ENCODE measurements at regions not wholly inside any gene's neighbourhood (a gene's known extent, or its start where the extent isn't known, plus 50 kb on each side); places are given as distances from the start of the nearest gene placed in this dataset.

GRCh38 chr3:59621037-59621436 is 571.2 kb upstream of the CFAP20DC start:
- H3K4me1 ChIP-seq (ENCODE audit: insufficient read depth) = no peaks in the 10 kb centered on the region
- H3K4me3 ChIP-seq (ENCODE audit: low read depth, low read length) = no peak overlapping the region
- DNase-seq (ENCODE audit: extremely low spot score) = no peak
- 82% methylated on average over 3 of the region's 3 CpGs for WGBS
- no peaks in the 10 kb centered on the region for H3K36me3 ChIP-seq (ENCODE audit: insufficient read depth)
- no peak overlapping the region for H3K27ac ChIP-seq (ENCODE audit: low read depth)

DNA sequence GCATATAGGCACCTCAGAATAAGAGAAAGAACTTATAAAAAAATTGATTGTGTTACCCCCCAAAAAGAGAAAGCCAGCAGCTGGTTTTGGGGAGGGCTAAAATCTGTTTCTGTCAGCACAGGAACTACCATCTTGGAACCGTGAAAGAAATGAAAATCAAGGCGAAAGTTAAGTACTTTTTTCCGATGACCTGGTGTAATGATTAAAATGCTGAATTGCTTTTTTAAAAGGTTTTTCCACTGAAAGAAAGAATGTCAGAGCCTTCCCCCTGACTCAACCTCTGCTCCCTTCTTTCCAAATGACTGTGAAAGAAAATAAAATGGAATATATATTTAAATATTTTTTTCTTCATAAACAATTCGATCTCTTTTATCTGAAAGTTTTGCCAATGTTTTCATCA is 570.5 kb upstream of the CFAP20DC start:
- Histone ChIP-seq H3K27ac (ENCODE audit: low read depth) (no peak overlapping the region), H3K4me1 (ENCODE audit: insufficient read depth) (no peaks in the 10 kb centered on the region), H3K4me3 (ENCODE audit: low read depth, low read length) (no peak overlapping the region), H3K36me3 (ENCODE audit: insufficient read depth) (no peaks in the 10 kb centered on the region)
- 68% methylated on average over 4 of the region's 4 CpGs for WGBS
- no peak for DNase-seq (ENCODE audit: extremely low spot score)

DNA sequence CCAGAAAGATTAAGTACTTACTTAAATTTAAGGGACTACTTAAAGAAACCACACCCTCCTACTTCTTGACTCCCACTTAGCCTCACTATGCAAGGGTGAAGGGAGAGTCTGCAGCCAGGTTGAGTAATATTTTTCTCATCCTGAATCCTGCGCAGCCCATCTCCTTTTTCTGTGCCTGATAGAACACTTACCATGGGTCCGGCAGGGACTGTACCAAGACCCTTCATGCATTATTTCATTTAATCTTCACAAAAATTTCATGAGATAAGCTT is 562.6 kb upstream of the CFAP20DC start:
- H3K36me3 ChIP-seq (ENCODE audit: insufficient read depth) = no peaks in the 10 kb centered on the region
- H3K27ac ChIP-seq (ENCODE audit: low read depth) = no peak overlapping the region
- 98% methylated on average over 2 of the region's 2 CpGs for WGBS
- no peak overlapping the region for H3K4me3 ChIP-seq (ENCODE audit: low read depth, low read length)
- no peaks in the 10 kb centered on the region for H3K4me1 ChIP-seq (ENCODE audit: insufficient read depth)
- DNase-seq (ENCODE audit: extremely low spot score) = no peak

DNA sequence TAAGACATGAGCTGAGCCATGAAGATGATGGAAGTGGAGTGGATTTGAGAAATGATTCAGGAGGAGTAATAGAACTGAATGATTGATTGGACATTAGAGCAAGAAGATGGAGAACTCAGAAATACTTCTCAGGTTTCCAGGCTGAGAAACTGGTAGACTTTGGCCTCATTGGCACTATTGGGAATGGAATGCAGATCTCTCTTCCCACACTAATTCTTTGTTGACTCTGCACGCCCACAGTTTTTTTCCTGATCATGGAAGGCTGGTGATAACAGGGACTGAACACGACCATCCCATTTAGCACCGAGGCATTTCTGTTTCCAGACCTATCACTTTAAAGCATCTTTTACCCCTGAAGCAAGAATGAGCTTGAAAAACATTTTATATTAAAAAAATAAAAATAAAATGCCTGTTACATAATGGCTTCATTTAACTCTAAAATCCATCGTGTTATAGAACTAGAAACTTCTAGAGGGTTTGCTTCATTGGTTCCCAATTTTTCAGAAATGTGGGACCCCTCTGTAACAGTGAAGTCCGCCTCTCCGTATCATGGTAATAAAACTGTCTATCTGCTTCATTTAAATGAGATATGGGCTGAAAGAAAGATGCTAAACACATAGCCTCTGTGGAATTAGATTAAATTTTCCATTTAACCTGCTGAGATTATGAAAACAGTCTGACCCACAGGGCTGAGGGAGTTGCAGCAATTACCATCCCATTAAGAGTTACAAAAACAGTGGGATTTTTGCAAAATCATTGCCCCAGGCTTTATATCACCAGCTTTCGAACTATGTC is 562.0 kb upstream of the CFAP20DC start:
- Histone ChIP-seq H3K27ac (ENCODE audit: low read depth) (no peak overlapping the region), H3K36me3 (ENCODE audit: insufficient read depth) (no peaks in the 10 kb centered on the region), H3K4me1 (ENCODE audit: insufficient read depth) (no peaks in the 10 kb centered on the region), H3K4me3 (ENCODE audit: low read depth, low read length) (no peak overlapping the region)
- WGBS = 88% methylated on average over 7 of the region's 7 CpGs
- DNase-seq (ENCODE audit: extremely low spot score) = no peak

GRCh38 chr3:59609657-59610348 is 560.0 kb upstream of the CFAP20DC start:
- H3K4me1 ChIP-seq (ENCODE audit: insufficient read depth) = no peaks in the 10 kb centered on the region
- 72% methylated on average over 6 of the region's 6 CpGs for WGBS
- no peak overlapping the region for H3K4me3 ChIP-seq (ENCODE audit: low read depth, low read length)
- DNase-seq (ENCODE audit: extremely low spot score) = no peak
- no peaks in the 10 kb centered on the region for H3K36me3 ChIP-seq (ENCODE audit: insufficient read depth)
- H3K27ac ChIP-seq (ENCODE audit: low read depth) = no peak overlapping the region

DNA sequence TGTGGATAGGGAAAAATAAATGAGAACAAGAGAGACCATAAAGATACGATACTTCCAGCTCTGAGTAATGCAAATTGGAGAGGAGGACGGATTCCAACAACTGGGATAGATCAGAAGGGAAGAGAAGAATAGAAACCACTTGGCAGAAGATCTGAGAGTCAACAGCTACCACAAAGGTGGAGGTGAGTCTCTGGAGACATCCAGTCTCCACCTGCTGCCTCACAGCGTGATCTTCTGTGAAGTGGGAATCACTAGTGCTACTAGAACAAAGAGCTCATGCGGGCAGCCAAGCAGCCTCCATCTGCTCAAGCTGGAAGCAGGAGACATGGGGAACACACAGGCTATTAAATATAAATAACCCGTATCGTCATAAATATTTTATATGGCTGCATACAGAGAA is 558.5 kb upstream of the CFAP20DC start:
- Histone ChIP-seq H3K4me3 (ENCODE audit: low read depth, low read length) (no peak overlapping the region), H3K4me1 (ENCODE audit: insufficient read depth) (no peaks in the 10 kb centered on the region), H3K36me3 (ENCODE audit: insufficient read depth) (no peaks in the 10 kb centered on the region), H3K27ac (ENCODE audit: low read depth) (no peak overlapping the region)
- 94% methylated on average over 6 of the region's 6 CpGs for WGBS
- DNase-seq (ENCODE audit: extremely low spot score) = no peak

DNA sequence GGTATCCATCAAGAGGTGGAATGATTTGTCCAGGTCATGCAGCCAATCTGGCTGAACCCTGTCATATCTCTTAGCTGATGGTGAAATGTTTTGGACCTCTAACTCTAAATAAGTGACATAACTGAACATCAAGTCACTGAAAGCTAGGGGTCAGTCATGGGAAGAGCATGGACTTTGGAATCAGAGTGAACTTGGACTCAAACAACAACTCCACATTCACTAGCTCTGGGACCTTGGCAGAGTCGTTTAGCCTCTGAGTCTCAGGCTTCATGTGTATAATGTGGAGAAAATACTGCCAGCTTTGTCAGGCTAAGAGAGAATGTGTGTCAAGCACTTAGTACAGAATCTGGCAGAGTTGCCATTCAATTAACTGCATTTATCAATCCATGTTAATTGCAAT is 557.8 kb upstream of the CFAP20DC start:
- H3K36me3 ChIP-seq (ENCODE audit: insufficient read depth) = no peaks in the 10 kb centered on the region
- H3K4me3 ChIP-seq (ENCODE audit: low read depth, low read length) = no peak overlapping the region
- no peaks in the 10 kb centered on the region for H3K4me1 ChIP-seq (ENCODE audit: insufficient read depth)
- no peak overlapping the region for H3K27ac ChIP-seq (ENCODE audit: low read depth)
- no peak for DNase-seq (ENCODE audit: extremely low spot score)
- 32% methylated on average over 1 of the region's 1 CpG for WGBS

GRCh38 chr3:59606638-59607266 is 556.9 kb upstream of the CFAP20DC start:
- Histone ChIP-seq H3K36me3 (ENCODE audit: insufficient read depth) (no peaks in the 10 kb centered on the region), H3K4me1 (ENCODE audit: insufficient read depth) (no peaks in the 10 kb centered on the region), H3K4me3 (ENCODE audit: low read depth, low read length) (no peak overlapping the region), H3K27ac (ENCODE audit: low read depth) (no peak overlapping the region)
- no peak for DNase-seq (ENCODE audit: extremely low spot score)
- WGBS = 59% methylated on average over 4 of the region's 4 CpGs

DNA sequence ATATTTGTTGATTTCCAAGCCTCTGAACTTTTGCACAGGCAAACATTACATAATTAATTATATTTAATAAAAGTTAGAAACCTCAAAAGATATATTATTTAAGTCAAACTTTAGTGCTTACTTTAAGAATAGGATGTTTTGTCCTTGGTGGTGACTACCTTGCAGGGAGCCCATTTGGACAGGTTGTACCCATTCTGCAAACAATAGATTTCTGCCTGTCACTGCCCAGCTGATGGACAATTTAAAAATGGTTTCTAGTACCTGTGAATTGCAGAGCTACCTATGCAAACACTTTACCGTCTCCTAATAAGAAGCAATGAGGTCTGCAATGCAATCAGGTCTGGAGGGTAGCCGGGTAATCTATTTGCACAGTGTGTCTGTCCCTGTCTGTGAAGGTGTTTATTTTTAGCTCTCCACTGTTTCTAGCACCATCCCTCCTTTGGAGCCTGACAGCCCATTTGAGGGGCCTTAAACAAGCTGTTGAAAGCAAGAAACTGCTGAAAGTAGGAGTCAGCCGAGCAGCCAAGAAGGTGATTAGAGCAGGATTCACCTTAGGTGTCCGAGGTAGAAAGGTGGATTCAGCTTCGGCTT is 556.2 kb upstream of the CFAP20DC start:
- Histone ChIP-seq H3K27ac (ENCODE audit: low read depth) (no peak overlapping the region), H3K4me3 (ENCODE audit: low read depth, low read length) (no peak overlapping the region), H3K36me3 (ENCODE audit: insufficient read depth) (no peaks in the 10 kb centered on the region), H3K4me1 (ENCODE audit: insufficient read depth) (no peaks in the 10 kb centered on the region)
- 92% methylated on average over 5 of the region's 5 CpGs for WGBS
- no peak for DNase-seq (ENCODE audit: extremely low spot score)

DNA sequence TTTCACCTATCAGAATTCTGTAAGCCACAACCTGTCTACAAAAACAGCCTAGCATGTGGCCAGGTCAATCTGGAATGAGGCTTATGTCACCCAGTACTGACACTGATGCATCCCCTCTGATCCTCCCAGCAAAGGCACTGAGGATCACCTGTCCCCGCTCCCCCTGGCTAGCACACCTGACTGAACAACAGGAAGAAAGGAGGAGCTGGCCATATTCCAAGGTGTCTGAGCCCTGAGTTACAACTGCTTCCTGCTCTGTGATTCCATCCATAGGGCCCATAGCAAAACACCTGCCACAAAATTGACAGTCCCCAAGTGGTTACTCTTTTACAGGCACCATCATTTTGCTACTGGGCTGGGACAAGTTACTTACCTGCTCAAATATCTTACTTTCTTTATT is 555.5 kb upstream of the CFAP20DC start:
- WGBS = 95% methylated on average over 1 of the region's 1 CpG
- no peak overlapping the region for H3K4me3 ChIP-seq (ENCODE audit: low read depth, low read length)
- DNase-seq (ENCODE audit: extremely low spot score) = no peak

DNA sequence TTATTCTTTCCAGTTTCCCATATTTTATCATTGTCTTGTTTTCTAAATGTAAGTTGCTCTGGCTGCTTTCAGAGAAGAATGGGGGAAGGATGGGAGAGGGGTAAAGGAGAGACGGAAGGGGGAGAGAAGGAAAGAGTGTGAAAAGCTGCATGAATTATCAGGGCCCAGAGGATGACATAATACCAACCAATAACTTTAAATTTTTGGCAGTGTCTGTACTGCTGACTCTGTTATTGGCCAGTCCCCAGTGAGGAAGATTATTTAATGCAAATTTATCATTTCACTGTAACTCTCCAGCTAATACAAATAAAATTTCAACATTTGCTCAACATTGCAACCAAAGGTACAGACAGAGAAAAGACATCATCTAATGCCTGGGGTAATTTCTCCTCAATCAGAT is 551.7 kb upstream of the CFAP20DC start:
- no peaks in the 10 kb centered on the region for H3K36me3 ChIP-seq (ENCODE audit: insufficient read depth)
- WGBS = 42% methylated on average over 1 of the region's 1 CpG
- H3K4me3 ChIP-seq (ENCODE audit: low read depth, low read length) = no peak overlapping the region
- DNase-seq (ENCODE audit: extremely low spot score) = no peak
- no peak overlapping the region for H3K27ac ChIP-seq (ENCODE audit: low read depth)
- no peaks in the 10 kb centered on the region for H3K4me1 ChIP-seq (ENCODE audit: insufficient read depth)

More for the DNA sequence above, 555.5 kb upstream of the CFAP20DC start:
- Histone ChIP-seq H3K36me3 (ENCODE audit: insufficient read depth) (no peaks in the 10 kb centered on the region), H3K27ac (ENCODE audit: low read depth) (no peak overlapping the region), H3K4me1 (ENCODE audit: insufficient read depth) (no peaks in the 10 kb centered on the region)

DNA sequence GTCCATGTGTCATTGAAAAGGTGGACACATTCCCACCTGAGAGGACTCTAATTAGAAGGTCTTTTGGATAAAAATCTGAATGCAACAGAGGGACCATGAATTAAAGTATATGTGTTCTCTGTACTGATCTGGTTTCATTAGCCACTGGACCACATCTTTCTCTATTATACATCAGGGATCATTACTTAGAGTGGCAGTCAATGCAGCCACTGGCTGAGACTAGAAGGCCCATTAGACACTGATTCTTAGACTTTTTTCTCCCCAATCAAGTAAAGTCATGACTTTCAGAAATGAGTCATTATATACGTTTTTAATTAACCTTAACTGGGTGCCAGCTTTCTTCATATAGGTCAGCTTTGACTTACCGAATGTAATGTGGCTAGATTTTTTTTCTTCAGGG is 550.8 kb upstream of the CFAP20DC start:
- 80% methylated on average over 2 of the region's 2 CpGs for WGBS
- H3K27ac ChIP-seq (ENCODE audit: low read depth) = no peak overlapping the region
- DNase-seq (ENCODE audit: extremely low spot score) = no peak
- no peaks in the 10 kb centered on the region for H3K36me3 ChIP-seq (ENCODE audit: insufficient read depth)
- H3K4me3 ChIP-seq (ENCODE audit: low read depth, low read length) = no peak overlapping the region
- no peaks in the 10 kb centered on the region for H3K4me1 ChIP-seq (ENCODE audit: insufficient read depth)

GRCh38 chr3:59596741-59597140 is 546.9 kb upstream of the CFAP20DC start:
- Histone ChIP-seq H3K4me1 (ENCODE audit: insufficient read depth) (no peaks in the 10 kb centered on the region), H3K4me3 (ENCODE audit: low read depth, low read length) (no peak overlapping the region), H3K36me3 (ENCODE audit: insufficient read depth) (no peaks in the 10 kb centered on the region), H3K27ac (ENCODE audit: low read depth) (no peak overlapping the region)
- no peak for DNase-seq (ENCODE audit: extremely low spot score)
- 25% methylated on average over 1 of the region's 1 CpG for WGBS

DNA sequence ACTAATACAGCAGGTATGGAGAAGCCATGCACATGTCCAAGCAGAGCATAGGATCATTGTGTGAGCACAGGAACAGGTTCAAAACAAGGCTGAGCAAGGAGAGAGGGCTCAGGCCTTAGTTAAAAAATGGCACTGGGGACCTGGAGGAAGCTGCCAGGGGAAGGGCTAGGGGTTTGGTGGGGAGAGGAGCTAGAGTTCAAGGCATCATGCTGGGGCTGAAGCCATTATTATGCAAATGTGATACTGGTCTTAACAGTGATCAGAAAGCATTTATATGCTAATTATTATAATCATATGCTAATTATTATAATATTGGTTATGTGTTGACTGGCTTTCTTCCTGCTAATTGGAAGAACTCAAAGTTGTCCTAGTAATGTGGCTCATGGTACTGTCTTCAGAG is 546.0 kb upstream of the CFAP20DC start:
- no peak for DNase-seq (ENCODE audit: extremely low spot score)
- H3K4me3 ChIP-seq (ENCODE audit: low read depth, low read length) = no peak overlapping the region
- H3K36me3 ChIP-seq (ENCODE audit: insufficient read depth) = no peaks in the 10 kb centered on the region
- H3K4me1 ChIP-seq (ENCODE audit: insufficient read depth) = no peaks in the 10 kb centered on the region
- no peak overlapping the region for H3K27ac ChIP-seq (ENCODE audit: low read depth)

Measured in urinary bladder (tissue), 3 donors.